GM19328 (cell line): ENCODE measurements at regions not wholly inside any gene's neighbourhood (a gene's known extent, or its start where the extent isn't known, plus 50 kb on each side); places are given as distances from the start of the nearest gene placed in this dataset.

Experiments
- ATAC-seq: cut with Tn5 transposase; IDR thresholded peaks from one replicate; pipeline ENCODE4 v1.9.1; 2021; ENCODE audit warnings: mild to moderate bottlenecking, moderate library complexity; ENCODE audit not compliant: unreplicated experiment

DNA sequence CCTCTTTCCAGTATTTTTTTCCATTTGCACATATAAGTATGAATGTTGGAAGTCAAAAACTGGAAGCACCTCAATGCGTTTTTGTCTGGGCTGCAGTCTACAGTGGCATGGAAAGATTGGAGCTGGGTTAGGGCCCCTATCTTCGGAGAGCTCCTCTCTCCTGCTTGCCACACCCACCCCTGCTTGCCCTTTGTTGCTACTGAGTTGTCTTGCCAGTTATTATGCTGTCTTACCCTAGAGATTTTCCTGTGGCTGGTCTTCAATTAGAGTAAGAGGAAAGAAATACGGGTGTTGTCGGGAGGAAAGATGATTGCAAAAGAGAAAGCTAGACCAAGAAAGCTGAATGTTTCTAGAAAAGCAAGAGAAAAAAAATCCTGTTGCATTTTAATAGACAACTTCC is 228.9 kb upstream of the CELF2 start:
- ATAC-seq = no peak

DNA sequence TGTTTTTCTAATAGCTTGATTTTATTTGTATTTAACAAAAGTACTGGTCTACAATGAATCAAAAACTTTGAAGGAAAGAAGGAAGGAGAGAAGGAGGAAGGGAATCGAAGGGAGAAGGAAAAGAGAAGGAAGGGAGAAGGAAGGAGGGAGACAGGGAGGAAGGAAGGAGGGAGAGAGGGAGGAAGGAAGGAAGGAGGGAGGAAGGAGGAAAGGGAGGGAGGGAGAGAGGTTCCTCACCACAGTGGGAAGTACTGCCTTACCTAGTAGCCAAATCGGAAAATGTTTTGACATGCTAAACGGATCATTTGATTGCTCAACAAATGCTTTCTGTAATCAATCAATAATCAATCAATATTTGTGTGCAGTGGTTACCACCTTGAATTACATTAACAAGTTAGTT is 225.8 kb upstream of the CELF2 start:
- ATAC-seq = no peak

DNA sequence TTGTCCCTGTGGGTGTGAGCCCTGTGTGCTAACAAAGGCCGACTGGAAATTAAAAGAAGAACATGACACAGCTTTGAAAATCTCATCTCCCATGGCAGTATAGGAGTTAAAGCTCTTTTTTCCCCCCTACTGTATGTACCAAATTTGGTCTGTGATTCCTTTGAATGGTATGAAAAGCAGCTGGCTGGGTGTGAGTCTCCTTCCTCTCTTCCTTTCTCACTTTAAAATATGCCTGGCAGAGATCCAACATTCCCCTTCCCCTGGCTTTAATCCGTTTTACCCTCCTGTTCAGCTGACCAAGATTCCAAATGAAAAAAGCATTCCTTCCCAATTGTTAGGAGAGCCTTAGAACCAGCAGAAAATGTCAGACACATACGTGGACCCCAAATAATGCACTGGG is 225.0 kb upstream of the CELF2 start:
- no peak for ATAC-seq

DNA sequence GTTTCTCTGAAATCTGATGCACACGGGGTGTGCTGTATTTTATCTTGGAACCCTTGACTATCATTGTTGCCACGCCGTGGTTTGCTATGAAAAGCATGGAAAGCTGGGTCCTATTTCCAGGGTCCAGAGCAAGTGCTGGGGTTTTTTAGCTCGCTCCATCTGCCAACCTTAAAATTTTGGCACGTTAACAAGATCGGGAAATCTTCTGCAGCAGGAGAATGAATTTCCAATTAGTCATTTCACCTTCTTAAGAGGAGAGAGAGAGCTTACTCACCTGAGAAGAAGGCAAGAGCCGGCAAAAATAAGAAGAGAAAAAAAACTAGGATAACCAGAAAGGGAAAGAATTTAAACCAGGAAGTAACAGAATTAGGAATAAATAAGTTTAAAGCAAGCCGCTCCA is 223.6 kb upstream of the CELF2 start:
- ATAC-seq = no peak

DNA sequence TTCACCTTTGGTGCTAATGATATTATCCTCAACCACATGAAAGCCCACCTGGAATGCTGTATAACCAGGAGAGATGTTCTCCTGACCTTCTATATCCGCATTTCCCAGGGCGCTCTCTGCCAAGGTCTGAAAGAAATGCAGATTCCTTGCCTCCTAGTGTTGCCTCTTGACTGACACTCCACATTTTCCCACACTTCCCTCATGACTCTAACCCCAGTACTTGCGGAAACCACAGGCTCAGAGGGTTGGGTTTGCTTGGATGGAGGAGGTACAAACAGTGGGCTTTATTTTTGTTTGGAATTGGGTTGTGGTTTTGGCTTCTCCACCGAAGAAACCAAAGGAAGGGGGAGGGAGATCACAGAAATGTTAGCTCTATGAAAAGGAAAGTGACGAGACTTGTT is 222.9 kb upstream of the CELF2 start:
- ATAC-seq = no peak

DNA sequence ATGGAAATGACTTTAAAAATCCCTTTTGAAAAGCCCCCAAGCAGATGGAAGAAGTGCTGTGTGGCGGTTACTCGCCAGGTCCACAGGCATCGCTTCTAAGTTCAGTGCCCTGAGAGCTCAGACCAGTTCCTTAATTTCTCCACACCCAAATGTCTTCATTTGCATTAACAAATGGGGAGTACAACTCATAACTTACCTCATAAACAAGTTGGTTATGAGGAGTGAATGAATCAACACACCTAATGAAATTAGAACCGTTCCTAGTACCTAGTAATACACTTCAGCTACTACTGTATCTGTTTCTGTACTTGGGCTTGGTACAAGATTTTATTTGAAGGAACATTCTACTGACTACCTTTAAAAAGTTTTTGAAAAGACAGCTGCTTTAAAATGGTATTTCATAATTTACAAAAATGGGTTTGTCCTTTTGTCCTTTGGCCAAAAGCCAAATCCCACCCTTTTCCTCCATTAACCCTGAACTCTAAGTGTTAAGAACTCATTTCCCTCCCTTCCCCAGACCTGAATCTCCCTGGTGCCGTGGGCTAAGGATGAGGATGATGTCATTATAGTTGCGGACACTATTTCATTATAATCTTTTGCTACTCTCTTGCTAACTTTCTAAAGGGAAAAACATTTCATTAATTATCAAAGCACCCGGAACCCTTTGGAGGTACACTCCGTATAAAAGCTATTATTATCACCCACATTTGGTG is 221.5 kb upstream of the CELF2 start:
- ATAC-seq = no peak

DNA sequence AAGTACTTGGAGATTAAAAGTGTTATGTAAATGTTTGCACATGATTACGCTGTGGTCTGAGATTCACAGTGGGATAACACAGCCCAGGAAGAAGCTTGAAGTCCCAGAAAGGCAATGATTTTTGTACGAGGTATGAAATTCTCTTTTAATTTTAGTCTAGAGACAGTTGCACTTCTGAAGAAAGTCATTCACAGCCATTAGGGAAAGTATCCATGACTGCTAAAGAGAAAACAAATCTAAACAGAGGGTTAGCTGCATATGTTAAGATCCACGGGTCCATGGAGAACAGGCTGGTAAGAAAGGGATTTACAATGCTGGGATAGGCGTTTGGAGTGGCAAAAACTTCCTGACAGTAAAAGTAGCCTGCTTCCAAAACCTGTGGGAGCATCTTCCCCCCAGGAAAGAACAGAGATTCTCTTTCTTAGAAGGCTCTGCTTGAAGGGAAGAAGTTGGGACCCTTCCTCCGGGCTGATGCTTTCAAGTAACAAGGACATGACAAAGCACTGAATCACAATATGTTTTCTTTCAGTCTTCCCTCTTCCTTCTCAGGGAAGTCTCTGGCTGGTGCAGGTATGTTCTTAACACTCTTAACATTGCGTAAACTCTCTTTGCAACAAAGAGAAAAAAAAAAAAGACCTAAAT is 220.8 kb upstream of the CELF2 start:
- ATAC-seq = no peak

DNA sequence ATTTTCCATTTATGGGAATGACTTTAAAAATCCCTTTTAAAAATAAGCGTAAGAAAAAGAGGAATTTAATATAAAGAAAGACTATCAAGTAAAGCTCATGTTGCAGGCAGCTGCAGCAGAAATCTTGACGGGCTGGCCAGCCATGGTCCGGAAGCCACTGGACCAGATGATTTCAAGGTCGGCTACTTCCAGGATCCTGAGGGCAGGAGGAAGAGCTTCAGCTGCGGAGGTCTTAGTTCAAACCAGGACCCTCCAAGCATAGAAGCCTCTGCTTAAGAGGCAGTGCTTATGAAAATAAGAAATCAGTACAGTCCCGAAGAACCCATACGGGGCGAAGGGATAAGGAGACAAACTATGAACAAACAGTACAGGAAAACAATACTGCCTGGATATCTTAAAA is 220.2 kb upstream of the CELF2 start:
- ATAC-seq = no peak

DNA sequence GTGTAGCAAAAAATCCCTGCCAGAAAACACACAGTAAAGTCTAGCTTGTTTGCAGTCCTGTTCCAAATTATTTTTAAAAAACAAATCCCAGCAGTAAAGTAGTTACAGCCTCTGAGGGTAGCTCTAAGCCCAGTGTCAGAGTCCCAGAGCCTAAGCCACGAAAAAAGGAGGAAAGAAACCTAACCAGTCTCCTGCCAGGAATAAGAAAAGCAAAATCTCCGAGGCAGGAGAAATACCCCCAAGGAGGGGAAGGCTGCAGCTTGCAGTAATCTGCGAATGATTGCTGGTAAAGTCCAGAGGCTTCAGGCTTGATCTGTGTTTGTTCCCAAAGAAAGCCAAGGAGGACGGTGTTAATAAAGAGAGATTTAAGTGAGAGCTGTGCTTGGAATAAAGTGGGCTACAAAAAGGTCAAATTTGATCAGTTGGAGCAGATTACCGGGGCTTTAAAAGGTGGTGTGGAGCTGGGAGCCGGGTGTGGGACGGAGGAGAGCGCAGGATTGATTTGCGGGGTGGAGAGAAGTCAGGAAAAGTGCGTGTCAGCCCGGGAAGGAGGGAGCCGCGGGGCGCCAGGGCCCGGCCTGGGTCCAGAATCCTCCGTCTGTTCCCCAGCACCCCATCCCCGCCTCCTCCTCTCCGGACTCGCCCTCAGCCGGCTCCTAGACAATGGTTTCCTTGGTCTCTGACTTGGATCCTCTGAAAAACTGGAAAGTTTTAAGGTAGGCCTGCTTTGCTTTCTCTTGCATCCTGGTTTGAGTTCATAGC is 219.4 kb upstream of the CELF2 start:
- ATAC-seq = no peak

DNA sequence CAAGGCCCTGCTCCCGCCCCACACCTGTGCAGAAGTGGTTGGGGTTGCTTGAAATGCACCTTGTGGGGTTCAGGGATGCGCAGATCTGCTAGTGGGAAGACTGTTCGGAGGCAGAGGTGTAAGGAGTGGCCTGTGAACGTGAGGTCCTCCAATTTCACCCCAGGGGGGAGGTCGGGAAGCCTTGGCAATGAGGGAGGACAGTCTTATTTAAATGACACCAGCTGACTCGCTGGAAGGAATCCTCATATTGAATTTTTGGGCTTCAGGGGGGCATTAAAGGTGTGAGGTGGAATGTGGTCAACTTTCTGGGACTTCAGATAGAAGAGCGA is 218.8 kb upstream of the CELF2 start:
- ATAC-seq = no peak

DNA sequence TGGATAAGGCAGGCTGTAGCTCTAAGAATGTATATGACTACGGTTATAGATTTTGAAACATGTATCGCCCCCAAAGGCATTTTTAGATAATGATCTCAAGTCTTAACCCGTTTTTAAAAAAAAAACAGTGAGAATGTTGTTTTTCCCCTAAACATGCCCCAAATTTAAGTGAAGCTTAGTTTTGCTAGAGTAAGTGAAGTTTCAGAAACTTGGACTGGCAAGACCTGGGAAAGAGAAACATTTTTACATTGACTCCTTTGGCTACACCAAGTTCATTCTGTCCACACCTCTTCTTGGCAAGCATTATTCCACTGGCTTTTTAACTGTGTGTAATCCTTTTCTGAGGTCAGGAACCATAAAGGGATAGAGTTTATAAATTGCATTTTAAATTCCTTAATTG is 216.7 kb upstream of the CELF2 start:
- ATAC-seq = no peak

DNA sequence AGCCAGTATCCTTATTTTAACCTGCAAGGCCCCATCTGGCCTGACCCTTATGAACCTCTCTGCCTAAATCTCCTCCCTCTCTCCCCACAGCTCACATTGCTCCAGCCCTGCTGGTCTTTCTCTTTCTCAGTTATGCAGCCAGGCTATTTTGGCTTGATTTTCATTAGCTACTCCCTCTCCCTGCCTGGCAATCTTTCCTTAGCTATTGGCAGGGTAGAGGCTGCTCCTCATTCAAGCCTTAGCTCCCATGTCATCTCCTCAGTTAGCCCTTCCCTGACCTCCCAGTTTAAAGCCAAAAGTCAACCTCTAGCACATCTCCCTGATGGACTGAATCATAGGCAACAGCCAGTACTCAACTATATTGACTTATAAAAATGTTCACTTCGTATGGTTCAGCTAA is 214.4 kb upstream of the CELF2 start:
- no peak for ATAC-seq

DNA sequence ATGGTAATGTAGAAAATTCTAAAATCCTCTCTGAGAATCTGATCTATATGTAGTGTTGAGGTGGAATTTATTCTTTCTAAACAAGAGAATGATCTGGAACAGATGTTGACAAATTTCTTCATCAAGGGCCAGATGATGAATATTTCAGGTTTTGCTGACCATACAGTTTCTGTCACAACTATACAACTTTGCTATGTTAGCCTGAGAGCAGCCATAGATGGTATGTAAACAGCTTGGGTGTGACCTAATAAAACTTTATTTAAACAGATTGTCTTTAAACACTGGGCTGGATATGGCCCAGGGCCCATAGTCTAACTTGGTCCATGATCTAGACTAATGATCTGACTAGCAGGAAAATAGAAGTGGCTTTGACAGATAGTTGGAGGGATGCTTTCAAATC is 213.6 kb upstream of the CELF2 start:
- no peak for ATAC-seq

DNA sequence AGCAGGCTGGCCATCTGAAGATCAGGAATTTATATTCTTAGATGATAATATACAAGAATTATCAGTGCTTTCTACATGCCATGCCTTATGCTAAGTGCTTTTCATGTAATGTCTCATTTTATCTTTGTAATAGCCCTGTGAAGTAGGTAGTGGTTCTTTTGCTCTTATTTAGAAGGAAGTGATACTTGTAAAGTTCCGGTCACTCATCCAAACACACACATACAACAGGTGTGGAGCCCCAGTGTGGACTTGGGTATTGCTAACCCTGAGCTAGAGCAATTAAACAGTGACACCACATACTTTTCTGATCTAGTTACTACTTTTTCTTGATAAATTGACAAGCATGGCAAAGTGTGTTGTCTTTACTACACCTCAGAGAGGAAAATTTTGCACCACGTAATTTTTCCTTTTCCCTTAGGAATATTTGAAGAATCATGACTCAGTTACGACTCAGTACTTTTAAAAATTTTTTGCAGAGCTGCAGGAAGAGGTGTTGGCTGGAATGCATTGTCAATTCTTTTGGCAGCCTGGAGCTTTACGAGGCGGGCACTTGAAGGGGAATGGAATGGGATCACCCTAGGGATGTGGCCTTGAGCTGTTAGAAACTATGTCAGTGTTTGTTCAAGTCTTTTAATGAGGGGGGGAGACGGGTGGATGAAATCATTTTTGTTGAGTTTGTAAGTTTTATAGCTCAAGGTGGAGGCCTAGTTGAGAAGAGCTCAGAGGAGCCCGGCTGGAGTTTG is 212.5 kb upstream of the CELF2 start:
- no peak for ATAC-seq

DNA sequence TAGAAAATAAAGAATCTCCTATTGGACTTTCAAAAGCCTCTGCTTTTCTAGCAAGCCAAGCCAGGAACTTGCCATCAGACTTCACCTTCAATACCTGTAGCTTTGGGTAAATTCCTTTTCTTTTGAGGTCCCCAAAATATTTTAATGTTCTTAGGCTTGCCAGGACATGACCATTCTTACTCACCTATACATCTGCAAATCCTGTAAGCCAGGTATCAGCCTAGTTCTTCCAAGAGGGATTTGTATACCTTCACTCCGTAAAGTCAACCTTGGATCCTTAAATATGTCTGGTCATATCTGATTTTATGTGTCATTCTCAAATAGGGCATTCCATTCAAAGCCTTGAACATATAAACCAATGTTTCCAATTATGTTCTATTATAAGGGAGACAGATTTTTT is 210.6 kb upstream of the CELF2 start:
- no peak for ATAC-seq

DNA sequence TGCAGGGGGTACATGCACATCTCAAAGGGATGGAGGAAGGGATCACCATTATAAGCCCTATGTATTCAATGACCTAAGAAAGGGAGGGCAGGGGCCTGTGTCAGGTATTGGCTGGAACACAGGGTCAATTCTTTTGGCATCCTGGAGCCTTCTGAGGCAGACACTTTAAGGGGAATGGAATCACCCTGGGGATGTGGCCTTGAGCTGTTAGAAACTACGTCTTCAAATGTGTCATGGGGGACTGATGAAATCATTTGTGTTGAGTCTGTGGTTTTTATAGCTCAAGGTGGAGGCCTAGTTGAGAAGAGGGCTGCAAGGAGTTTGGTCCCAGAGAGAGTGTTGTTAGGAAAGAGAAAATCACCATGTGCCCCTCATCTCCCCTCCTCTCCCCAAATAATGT is 206.1 kb upstream of the CELF2 start:
- no peak for ATAC-seq

DNA sequence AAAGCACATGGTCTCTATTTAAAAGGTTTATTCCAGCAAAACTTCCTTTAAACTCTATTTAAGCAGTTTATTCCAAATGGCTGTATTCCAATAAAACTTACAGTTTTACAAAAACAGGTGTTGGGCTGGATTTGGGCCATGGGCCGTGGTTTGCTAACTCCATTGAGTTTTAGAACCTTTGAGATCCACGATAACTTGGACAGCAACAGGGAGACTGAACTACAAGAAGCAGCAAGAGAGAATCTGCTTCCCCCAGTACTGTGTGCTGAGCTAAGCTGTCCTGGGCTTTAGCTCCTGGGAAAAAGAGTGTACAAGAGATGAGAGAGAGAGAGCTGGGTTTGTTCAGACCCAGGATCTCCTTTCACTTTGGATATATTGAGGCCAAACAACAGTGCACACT is 204.0 kb upstream of the CELF2 start:
- no peak for ATAC-seq

DNA sequence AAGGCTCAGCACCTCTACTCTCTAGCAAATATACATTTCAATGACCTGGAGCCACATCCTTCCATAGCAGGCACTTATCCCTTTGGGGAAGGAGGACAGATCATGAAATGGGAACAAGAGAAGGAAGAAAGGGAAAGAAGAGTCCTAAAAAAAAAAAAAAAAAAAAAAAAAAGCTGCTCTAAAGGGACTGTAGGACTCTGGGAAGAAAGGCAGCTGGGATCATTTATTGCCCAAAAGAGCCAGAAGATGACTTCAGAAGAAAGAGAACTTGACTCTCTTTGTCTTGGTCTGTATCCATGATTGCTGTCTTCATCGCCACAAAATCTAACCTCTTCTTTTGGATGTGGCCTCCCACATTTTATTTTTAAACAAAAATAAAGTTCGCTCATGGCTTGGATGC is 203.6 kb upstream of the CELF2 start:
- ATAC-seq = no peak

DNA sequence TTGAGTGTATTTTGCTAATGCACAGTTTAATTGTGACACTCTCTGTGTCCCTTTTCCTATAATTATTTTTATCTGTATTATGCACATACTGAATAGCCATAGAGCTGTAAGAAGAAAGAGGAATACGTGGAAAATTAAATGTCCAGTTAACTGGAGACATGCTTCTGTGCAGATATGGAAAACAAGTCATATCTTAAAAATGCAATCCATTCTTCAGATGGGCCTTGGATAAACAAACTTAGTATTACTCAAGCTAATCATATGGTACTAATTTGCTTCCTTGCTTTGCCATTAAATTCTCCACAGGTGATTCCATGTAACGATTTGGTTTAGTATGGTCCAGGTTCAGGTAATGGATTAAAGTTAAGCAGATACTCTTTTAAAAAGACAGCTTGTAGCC is 201.2 kb upstream of the CELF2 start:
- ATAC-seq = no peak

DNA sequence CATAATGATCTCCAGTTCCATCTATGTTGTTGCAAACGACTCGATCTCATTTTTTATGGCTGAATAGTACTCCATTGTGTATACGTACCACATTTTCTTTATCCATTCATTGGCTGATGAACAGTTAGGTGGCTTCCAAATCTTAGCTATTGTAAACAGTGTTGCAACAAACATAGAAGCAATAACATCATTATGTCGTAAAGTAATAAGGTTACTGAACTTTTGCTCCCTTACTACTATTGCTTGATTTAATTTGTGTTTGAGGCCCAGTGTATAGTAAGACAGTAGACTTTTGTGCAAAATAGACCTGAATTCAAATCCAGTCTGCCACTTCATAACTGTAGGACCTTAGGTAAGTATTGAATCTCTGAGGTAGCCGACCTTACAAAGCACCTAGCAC is 200.1 kb upstream of the CELF2 start:
- ATAC-seq = no peak

DNA sequence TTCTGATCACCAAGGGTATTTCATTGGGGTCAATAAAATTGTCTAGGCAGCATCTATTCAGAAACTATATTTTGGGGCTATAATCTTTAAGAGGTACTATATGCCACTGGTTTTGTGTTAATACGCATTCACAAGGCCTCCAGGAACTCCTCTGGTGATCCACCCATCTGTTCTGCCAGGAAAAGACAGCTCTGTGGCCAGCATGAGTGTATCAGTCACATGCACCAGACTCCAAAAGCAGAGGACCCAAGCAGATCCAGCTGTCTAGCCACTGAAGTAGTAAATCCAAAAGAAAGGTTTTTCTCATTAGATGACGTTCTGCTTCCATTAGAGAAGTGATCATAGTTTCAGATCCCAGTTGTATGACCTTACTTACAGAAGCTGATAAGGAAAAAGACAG is 199.6 kb upstream of the CELF2 start:
- ATAC-seq = no peak
